ENCODE measurements at regions not wholly inside any gene's neighbourhood (a gene's known extent, or its start where the extent isn't known, plus 50 kb on each side); places are given as distances from the start of the nearest gene placed in this dataset.

DNA sequence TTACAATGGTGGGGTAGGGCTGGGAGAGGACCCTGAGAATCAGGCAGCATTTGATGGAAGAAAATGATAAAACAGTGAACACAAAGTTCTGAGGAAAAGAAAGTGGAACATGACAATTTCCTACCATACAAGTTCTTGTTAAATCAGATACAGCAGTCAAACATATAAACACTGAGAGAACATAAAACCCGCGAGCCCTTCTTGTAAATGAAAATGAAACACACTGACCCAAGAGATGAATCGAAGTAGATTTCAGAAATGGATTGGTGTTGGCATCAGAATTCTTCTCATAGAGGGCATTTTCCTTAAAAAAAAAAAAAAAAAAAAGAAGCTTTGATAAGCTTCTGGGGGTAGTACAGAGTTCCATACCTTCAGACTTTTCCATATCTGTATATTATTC, 134.7 kb upstream of the TMEM45B start:
- POLR2A ChIA-PET = interaction anchor here (0.6 kb wide), 1 partner anchor 10 kb away, joined by 3 read pairs; no protein-coding TSS in a partner anchor
- TF ChIP-seq SIN3A (IDR thresholded peaks at IDR 0.05; ENCODE audit: borderline replicate concordance, insufficient read depth, low read depth, low read length) (no peak), POLR2AphosphoS5 (IDR thresholded peaks at IDR 0.05; ENCODE audit: low read depth, low read length) (no peak), TCF7L2 (IDR thresholded peaks at IDR 0.05; ENCODE audit: low read depth, low read length) (no peak)
- TF ChIP-seq, protein P1, sequence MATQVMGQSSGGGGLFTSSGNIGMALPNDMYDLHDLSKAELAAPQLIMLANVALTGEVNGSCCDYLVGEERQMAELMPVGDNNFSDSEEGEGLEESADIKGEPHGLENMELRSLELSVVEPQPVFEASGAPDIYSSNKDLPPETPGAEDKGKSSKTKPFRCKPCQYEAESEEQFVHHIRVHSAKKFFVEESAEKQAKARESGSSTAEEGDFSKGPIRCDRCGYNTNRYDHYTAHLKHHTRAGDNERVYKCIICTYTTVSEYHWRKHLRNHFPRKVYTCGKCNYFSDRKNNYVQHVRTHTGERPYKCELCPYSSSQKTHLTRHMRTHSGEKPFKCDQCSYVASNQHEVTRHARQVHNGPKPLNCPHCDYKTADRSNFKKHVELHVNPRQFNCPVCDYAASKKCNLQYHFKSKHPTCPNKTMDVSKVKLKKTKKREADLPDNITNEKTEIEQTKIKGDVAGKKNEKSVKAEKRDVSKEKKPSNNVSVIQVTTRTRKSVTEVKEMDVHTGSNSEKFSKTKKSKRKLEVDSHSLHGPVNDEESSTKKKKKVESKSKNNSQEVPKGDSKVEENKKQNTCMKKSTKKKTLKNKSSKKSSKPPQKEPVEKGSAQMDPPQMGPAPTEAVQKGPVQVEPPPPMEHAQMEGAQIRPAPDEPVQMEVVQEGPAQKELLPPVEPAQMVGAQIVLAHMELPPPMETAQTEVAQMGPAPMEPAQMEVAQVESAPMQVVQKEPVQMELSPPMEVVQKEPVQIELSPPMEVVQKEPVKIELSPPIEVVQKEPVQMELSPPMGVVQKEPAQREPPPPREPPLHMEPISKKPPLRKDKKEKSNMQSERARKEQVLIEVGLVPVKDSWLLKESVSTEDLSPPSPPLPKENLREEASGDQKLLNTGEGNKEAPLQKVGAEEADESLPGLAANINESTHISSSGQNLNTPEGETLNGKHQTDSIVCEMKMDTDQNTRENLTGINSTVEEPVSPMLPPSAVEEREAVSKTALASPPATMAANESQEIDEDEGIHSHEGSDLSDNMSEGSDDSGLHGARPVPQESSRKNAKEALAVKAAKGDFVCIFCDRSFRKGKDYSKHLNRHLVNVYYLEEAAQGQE (IDR thresholded peaks at IDR 0.05; ENCODE audit: insufficient read depth in 1 of 2, low read depth in 2 of 2, low read length in 1 of 2) = no peak
- TF ChIP-seq, protein P2, sequence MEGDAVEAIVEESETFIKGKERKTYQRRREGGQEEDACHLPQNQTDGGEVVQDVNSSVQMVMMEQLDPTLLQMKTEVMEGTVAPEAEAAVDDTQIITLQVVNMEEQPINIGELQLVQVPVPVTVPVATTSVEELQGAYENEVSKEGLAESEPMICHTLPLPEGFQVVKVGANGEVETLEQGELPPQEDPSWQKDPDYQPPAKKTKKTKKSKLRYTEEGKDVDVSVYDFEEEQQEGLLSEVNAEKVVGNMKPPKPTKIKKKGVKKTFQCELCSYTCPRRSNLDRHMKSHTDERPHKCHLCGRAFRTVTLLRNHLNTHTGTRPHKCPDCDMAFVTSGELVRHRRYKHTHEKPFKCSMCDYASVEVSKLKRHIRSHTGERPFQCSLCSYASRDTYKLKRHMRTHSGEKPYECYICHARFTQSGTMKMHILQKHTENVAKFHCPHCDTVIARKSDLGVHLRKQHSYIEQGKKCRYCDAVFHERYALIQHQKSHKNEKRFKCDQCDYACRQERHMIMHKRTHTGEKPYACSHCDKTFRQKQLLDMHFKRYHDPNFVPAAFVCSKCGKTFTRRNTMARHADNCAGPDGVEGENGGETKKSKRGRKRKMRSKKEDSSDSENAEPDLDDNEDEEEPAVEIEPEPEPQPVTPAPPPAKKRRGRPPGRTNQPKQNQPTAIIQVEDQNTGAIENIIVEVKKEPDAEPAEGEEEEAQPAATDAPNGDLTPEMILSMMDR (IDR thresholded peaks at IDR 0.05) = no peak
- Histone ChIP-seq H3K27me3 (ENCODE audit: control insufficient read depth, insufficient read depth, low read length) (no peaks in the 10 kb centered on the region), H3K36me3 (ENCODE audit: control insufficient read depth, insufficient read depth, low read length) (no peaks in the 10 kb centered on the region), H3K27ac (ENCODE audit: low read length) (no peak overlapping the region), H3K9me3 (ENCODE audit: control insufficient read depth, insufficient read depth, low read depth, low read length) (no peaks in the 10 kb centered on the region), H3K4me1 (ENCODE audit: control insufficient read depth, insufficient read depth, low read length) (no peaks in the 10 kb centered on the region), H3K4me3 (ENCODE audit: low read depth in 2 of 2, low read length in 2 of 2) (no peak overlapping the region)
- CTCF ChIA-PET = interaction anchor here (0.6 to 1.0 kb wide), 2 partner anchors 14 to 155 kb away, joined by 4 to 5 read pairs; no protein-coding TSS in a partner anchor
- ATAC-seq (no peak), DNase-seq (ENCODE audit: low read depth, low spot score) (no peak)
- no TSS peak for BruUV-seq (replicated peaks)
- intact Hi-C loops (cut with micrococcal nuclease; ENCODE audit: unreplicated experiment) = no loop called here
- in situ Hi-C loops (cut with HindIII; ENCODE audit: low pct_unique_long_range_greater_than_20kb, low sequenced_read_pairs) = no loop called here

DNA sequence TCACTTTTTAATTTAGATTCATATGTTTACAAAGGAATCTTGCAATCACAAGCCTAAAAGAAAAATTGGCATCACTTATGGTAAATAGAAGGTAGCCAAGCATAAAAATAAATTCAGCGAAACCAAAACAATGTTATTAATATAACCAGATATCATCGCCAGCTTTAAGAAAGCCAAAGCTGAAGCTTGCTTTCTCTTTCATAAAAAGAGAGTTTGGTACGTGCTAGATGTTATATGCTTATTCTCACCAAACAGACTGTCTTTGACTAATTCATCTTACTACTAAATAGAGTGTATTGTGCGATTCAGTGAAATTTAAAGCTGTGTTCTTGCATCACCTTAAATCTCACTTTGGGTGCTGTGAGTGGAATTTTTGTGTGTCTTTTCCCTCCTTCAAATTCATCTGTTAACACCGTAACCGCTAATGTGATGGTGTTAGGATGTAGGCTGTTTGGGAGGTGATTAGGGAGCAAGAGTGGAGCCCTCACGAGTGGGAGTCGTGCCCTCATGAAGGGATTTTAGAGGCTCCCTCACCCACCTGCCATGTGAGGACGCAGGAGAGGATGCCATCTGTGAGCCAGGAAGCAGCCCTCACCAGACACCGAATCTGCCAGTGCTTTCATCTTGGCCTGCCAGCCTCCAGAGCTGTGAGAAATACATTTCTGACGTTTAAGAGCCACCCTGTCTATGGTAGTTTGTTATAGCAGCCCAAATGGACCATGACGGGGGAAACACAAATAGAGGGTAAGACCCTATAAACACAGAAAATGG, 134.1 kb upstream of the TMEM45B start:
- no peaks in the 10 kb centered on the region for H3K4me1 ChIP-seq (ENCODE audit: control insufficient read depth, insufficient read depth, low read length)
- in situ Hi-C loops (cut with HindIII; ENCODE audit: low pct_unique_long_range_greater_than_20kb, low sequenced_read_pairs) (no loop called here), intact Hi-C loops (cut with micrococcal nuclease; ENCODE audit: unreplicated experiment) (no loop called here)
- no peaks in the 10 kb centered on the region for H3K9me3 ChIP-seq (ENCODE audit: control insufficient read depth, insufficient read depth, low read depth, low read length)
- H3K36me3 ChIP-seq (ENCODE audit: control insufficient read depth, insufficient read depth, low read length) = no peaks in the 10 kb centered on the region
- BruUV-seq (replicated peaks) = no TSS peak
- ChIA-PET CTCF (interaction anchor here (0.6 to 1.0 kb wide), 3 partner anchors 14 to 316 kb away, joined by 3 to 5 read pairs (median 4); no protein-coding TSS in a partner anchor), POLR2A (no interaction called here)
- no peak for DNase-seq (ENCODE audit: low read depth, low spot score)
- H3K27me3 ChIP-seq (ENCODE audit: control insufficient read depth, insufficient read depth, low read length) = no peaks in the 10 kb centered on the region
- TF ChIP-seq, protein P2 (IDR thresholded peaks at IDR 0.05) = no peak
- TF ChIP-seq TCF7L2 (IDR thresholded peaks at IDR 0.05; ENCODE audit: low read depth, low read length) (no peak), SIN3A (IDR thresholded peaks at IDR 0.05; ENCODE audit: borderline replicate concordance, insufficient read depth, low read depth, low read length) (no peak), POLR2AphosphoS5 (IDR thresholded peaks at IDR 0.05; ENCODE audit: low read depth, low read length) (no peak)
- TF ChIP-seq, protein P1 (IDR thresholded peaks at IDR 0.05; ENCODE audit: insufficient read depth in 1 of 2, low read depth in 2 of 2, low read length in 1 of 2) = no peak
- no peak overlapping the region for H3K4me3 ChIP-seq (ENCODE audit: low read depth in 2 of 2, low read length in 2 of 2)
- no peak; the same call in 1 of the 2 replicates for ATAC-seq
- H3K27ac ChIP-seq (ENCODE audit: low read length) = no peak overlapping the region
